ENCODE measurements at regions not wholly inside any gene's neighbourhood (a gene's known extent, or its start where the extent isn't known, plus 50 kb on each side); places are given as distances from the start of the nearest gene placed in this dataset.

- no peak for DNase-seq (ENCODE audit: low spot score)
Measured at GRCh38 chr2:181380581-181380980, 76.6 kb upstream of the ITGA4 start.

GRCh38 chr2:181384923-181385322 lies 72.3 kb upstream of the ITGA4 start:
- DNase-seq (ENCODE audit: low spot score): no peak

GRCh38 chr2:181389524-181389923 lies 67.7 kb upstream of the ITGA4 start:
- DNase-seq (ENCODE audit: low spot score): no peak

GRCh38 chr2:181393472-181393871 lies 63.7 kb upstream of the ITGA4 start:
- no peak for DNase-seq (ENCODE audit: low spot score)

- no peak for DNase-seq (ENCODE audit: low spot score)
Measured at GRCh38 chr2:181394741-181395437, 62.3 kb upstream of the ITGA4 start.

DNA sequence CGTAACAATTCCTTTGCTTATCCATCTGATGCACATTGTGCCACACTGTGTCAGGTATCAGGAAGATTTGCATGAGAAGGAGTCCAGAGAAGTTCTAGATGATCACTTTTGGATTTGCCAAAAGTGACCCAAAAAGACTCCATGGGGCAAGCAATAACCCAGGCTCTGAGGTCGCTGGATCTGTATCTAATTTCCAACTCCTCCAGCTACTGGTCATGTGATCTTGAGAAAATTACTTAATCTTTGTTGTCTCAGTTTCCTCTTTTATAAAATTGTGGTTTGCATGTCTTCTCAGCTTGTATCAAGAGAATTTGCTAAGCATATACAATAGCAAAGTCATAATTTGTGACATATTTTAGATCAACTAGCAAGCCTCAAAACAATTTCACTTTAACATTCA lies 61.3 kb upstream of the ITGA4 start:
- DNase-seq (ENCODE audit: low spot score): no peak

DNA sequence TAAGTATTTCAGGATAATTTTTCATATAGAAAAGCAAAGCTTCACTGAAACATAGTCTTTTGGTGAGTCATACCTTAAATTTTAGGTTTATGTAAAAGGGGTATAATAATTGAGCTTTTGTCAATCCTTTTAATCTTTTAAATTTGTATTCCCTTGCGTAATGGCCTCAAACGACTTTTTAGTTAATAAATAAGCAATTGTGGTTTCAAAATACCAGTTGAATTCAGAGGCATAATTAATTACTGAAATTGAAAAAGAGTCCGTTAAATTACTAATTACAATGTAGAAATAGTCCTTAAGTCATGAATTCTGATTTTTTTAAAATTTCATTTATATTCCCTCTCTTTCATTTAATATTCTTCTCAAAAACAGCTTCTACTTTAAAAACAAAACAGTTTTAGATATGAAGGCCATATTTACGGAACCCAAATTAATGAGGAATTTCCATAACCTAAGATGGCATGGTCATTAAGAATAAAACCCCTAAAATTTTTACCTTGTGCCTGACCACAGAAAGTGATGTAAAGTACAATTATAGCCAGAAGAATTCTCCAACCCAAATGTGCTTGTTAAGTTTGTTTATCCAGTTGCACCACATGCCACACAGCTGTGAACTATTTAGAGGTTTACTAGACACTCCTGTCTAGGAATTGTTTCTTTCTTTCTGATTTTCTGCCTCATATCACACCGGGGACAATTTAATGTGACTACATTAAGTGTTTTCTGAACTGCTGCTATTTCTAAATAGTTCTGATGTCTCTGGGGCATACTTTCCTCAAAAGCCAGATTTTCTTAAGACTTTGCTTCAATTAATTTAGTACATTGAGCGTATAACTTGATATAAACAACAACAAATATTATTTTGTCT lies 60.7 kb upstream of the ITGA4 start:
- no peak for DNase-seq (ENCODE audit: low spot score)

DNA sequence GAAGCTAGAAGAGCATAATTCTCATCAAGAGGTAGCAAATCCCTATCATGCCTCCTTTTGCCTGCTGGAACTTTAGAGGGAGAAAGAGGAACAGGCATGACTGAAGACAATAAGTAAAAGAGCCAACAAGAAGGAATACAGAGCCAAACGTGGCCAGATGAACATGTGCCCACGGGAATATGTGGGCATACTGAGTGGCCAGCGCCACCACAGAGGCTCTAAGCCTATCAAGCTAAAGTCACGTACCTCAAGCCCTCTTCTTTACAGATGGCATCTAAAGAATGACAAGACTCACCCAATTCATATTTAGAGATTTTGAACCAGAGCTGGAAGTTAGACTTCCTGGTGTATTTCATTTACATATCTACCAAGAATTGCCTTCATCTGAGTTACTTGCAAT lies 59.9 kb upstream of the ITGA4 start:
- DNase-seq (ENCODE audit: low spot score): no peak

DNA sequence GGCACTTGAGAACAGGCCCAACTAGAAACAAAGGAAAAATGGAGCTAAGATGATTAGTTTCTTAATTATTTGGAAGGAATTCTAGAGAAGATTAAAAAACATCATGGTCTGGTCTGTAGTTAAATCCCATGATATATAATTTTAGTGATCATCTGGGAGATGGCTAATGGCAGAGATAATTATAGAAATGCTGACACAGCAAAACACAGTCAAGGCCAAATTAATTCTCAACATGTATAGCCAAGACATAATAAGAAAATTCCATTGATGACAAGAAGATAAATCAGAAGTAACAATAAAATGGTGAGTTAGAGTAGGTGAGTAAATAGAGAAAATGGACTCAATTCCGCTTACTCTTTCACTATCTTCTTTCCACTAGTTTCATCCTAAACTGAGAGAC lies 59.2 kb upstream of the ITGA4 start:
- DNase-seq (ENCODE audit: low spot score): no peak

DNA sequence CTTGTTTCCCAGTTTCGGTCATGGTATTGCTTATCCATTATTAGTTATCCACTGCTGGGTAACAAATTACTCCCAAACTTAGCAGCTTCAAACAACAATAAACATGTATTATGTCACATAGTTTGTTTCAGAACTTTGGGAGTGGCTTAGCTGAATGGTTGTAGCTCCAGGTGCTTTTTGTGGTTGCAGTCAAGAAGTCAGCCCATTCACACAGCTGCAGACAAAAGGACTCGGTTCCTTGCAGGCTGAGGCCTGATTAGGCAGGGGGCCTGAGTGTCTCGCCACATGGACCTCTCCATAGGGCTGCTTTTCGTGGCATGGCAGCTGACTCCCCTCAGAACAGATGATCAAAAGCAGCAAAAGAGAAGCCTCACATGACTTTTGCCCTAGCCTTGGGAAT lies 58.2 kb upstream of the ITGA4 start:
- no peak for DNase-seq (ENCODE audit: low spot score)

GRCh38 chr2:181404472-181404871 lies 52.7 kb upstream of the ITGA4 start:
- no peak for DNase-seq (ENCODE audit: low spot score)

DNA sequence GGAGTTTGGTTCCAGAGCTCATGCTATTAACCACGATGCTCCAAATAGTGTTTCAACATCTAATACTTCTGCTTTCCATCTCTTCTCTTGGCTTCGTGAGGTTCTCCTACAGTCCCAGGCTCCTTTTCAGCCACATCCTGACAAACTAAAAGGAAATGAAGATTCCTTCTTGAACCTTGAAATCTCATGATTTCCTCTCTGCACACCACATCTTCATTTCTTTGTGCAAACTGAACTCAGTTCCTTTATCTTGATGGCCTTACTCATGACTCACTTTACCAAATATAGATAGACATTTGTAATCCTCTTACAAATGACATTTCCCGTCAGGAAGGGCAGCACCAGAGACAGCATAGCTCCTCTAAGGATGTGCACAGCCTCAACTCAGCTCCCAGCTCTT lies 50.0 kb upstream of the ITGA4 start:
- no peak for DNase-seq (ENCODE audit: low spot score)
